Posterior vena cava (tissue), 2 donors: ENCODE measurements at regions not wholly inside any gene's neighbourhood (a gene's known extent, or its start where the extent isn't known, plus 50 kb on each side); places are given as distances from the start of the nearest gene placed in this dataset.
"Not testable (repeated sequence)": the region's sequence is repeated elsewhere in the genome, so short reads cannot be mapped to it uniquely, and the experiment has no call there.

Source experiments
- DNase-seq: peaks from one replicate; pipeline ENCODE4 v3.0.0-alpha.2; 2020; ENCODE audit warnings: low spot score
- intact Hi-C, 2 donors: fragments of 100-400 bp; cut with DNase I; formaldehyde crosslinking; loops; one replicate each; pipeline versions ENCODE4 v1.14.1 to v1.14.2; 2022 to 2023
- donor health status: DM: yes; HTN: yes; CAD: no.
- donor health status: DM: yes; HTN: yes; CAD: no.

GRCh38 chr14:58725226-58725625, 87.5 kb downstream of the DACT1 start:
- intact Hi-C loops, result no loop called here

GRCh38 chr14:58725871-58726270, 88.1 kb downstream of the DACT1 start:
- intact Hi-C loops, result no loop called here
- no peak for DNase-seq

More at GRCh38 chr14:58725226-58725625, 87.5 kb downstream of the DACT1 start:
- DNase-seq, result no peak

DNA sequence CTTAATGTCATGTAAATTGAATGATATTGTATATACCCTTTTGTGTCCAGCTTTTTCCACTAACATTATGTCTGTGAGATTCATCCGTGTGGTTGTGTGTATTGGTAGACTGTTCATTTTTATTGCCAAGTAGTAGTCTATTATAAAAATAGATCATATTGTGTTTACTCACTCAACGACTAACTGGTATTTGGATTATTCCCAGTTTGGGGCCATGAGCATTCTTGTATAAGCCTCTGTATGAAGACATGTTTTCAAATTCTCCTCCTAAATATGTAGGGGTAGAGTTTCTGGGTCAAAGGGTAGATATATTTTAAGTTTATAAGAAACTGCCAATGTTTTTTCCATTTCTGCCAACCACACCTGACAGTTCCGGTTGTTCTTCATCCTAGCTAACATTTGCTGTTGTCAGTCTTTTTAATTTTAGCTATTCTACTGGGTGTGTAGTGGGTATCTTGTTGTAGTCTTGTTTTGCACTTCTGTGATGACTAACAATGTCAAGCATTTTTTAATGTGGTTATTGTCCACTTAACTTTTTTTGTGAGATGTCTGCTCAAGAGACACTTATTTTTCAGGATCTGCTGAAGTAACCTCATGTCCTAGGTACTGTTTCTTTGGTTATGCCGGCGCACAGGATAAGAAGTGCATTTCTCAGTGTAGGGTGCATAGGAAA, 93.2 kb downstream of the DACT1 start:
- DNase-seq, result no peak

GRCh38 chr14:58731465-58732293, 93.9 kb downstream of the DACT1 start:
- DNase-seq, result no peak
- intact Hi-C loops, result no loop called here

More for the DNA sequence above, 93.2 kb downstream of the DACT1 start:
- intact Hi-C loops, result no loop called here

GRCh38 chr14:58732387-58732786, 94.6 kb downstream of the DACT1 start:
- no peak for DNase-seq
- intact Hi-C loops, result no loop called here

DNA sequence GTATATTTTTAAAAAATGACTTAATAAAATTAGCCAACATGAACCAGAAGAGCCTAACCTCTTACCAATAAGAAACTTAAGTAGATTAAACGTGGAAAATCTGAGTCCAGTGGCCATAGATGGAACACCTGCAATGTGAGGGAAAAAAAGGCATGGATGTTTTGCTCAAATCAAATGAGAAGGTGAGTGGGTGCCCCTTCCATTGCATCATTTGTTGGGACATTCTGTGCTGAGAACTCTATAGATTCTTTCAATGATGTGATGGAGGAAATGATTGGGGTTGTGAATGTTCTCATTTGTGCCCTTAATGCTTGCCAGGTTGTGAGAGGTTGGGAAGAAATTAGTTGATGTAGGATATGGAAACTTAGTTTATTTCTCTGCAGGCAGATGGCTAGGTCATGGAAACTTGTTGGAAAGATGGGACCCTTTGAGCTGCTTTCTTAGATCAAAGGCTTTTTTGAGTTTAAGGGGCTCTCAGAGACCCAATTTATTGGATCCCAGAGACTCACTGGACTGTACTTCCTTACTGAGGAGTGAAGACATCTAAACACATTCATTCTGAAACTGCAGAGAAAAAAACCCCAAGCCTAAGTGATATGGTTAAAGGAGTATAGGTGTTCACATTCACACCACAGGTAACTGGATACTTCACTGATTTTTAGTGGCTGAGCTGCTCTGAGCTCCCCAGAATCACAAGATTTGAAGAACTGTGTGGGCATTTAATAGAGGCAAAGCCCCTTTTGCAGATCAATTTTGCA, 95.9 kb downstream of the DACT1 start:
- intact Hi-C loops, result no loop called here
- DNase-seq, result no peak

DNA sequence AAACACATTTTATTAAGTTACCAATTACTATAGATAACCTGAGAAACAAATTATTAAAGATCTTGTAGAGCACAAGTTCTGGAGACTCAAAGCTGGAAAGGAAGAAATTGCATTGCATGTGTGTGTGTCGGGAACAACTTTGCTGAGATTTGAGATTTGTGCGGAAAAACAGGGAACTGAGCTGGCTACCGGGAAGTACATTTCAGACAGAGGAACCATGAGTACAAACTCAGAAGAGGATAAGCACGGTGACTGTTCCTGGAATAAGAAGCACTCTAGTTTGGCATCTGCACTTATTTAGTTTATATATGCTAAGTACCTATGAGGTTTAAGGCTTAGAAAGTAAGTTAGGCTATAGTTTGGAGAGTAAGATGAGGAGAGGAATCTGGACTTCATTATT, 97.8 kb downstream of the DACT1 start:
- intact Hi-C loops, result no loop called here
- DNase-seq, result no peak

DNA sequence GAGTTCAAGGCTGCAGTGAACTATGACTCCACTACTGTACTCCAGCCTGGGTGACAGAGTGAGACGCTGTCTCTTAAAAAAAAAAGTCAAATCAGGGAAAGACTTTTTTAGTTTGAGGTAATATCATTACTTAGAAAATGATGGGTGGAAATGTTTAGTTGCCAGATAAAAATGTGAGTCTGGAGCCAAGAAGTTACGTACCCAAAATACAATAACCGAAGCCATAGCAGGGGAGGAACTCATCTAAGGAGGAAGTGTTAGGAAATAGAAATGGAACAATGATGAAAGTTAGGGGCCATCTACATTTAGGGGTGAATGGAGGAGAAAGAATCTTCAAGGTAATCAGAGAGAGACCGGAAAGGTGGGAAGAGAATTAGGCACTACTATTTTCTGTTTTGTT, 98.8 kb downstream of the DACT1 start:
- intact Hi-C loops, result no loop called here
- no peak for DNase-seq

DNA sequence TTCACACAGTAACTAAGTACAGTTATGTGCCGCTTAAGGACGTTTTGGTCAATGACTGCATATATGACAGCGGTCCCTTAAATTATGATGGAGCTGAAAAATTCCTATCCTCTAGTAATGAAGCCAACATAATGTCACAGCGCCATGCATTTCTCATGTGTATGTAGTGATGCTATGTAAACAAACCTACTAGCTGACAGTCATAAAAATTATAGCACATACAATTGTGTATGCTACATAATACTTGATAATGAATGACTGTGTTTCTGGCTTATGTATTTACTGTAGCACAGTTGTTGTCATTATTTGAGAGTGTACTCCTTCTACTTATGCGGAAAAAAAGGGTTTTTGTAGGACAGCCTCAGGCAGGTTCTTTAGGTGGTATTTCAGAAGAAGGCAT, 99.7 kb downstream of the DACT1 start:
- intact Hi-C loops, result no loop called here
- no peak for DNase-seq

GRCh38 chr14:58738189-58738836, 100.6 kb downstream of the DACT1 start:
- DNase-seq, result no peak
- intact Hi-C loops, result no loop called here

DNA sequence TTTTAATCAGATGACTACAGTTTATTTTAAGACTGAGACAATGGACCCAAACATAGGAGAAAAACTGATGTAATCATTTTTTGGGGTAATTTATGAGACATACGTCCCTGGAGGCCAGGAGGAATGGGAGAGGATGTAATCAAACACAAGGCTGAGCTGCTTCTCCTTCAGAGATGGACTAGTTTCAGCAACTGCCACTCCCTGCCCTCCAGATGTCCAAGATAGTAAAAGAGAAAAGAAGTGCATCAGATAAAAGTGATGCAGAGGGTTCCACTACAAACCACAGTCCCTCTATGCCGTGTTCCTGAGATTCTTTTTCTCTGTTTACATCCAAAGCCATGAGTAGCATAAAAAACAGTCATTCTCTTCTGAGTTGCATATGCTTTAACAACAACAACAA, 101.1 kb downstream of the DACT1 start:
- intact Hi-C loops, result no loop called here

GRCh38 chr14:58739674-58740073, 101.9 kb downstream of the DACT1 start:
- intact Hi-C loops, result no loop called here
- no peak for DNase-seq

More for the DNA sequence above, 101.1 kb downstream of the DACT1 start:
- DNase-seq, result no peak

GRCh38 chr14:58740379-58740935, 102.7 kb downstream of the DACT1 start:
- intact Hi-C loops, result no loop called here
- no peak for DNase-seq

DNA sequence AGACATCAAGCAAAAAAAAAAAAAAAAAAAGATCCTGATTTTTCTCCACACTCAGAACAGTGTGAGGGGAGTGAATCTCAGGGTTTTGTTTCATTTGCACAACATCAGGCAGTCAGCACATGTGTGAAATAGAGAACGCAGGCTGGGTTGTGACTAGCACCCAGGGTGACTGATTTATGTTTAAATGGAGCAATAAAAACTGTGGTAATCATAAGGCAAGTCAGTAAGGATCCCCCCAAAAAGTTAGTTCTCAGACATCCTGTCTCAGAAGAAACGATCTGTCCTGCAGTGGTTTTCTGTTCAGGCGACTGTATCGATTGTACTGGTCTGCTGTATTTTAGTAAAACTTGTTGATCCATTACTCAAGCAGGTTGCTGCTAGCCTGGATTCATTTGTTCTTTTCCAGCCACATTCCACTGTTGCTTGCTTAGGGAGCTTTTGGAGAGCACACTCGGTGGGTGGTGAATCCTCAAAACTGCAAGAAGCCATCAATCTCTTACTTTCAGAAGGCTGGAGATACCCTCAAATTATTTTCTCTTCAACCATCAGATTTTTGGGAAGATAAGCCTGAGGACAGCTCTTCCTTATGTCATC, 107.1 kb downstream of the DACT1 start:
- intact Hi-C loops, result no loop called here
- no peak for DNase-seq

DNA sequence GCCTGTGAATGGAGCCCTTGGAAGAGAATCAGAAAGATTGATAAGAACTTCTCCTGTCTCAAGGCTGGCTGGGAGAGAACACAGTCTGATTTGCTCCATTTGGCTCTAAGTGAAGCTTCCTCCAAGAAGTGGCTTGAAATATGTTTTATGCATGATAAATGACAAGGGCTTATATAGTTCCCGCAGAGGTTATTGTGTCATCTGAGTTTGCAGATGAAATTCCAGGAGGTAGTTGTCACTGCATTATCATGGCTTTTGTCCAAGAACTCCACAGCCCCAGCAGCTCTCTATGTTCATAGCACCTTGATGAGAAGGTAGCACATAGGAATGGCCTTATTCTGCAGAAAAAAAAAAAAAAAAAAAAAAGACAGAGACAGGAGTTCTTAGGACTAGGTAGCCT, 108.5 kb downstream of the DACT1 start:
- intact Hi-C loops, result no loop called here
- no peak for DNase-seq

DNA sequence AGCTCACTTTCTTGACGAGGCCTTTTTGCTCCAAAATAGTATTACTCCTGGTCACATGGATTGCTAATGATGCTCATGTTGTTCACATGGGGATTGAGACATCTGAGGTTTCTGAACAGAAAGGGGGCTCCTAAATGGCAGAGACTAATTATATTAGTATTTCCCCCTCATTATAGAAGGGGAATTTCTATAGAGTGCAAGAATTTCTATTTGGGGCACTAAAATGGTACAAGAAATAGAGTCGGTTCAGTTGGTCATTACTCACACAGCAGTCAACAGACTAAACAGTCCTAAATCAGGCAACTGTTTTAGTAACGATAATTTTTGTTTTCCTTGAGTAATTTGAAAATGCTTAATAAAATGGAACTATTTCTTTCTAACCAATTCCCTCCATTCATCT, 108.9 kb downstream of the DACT1 start:
- intact Hi-C loops, result no loop called here
- DNase-seq, result no peak

DNA sequence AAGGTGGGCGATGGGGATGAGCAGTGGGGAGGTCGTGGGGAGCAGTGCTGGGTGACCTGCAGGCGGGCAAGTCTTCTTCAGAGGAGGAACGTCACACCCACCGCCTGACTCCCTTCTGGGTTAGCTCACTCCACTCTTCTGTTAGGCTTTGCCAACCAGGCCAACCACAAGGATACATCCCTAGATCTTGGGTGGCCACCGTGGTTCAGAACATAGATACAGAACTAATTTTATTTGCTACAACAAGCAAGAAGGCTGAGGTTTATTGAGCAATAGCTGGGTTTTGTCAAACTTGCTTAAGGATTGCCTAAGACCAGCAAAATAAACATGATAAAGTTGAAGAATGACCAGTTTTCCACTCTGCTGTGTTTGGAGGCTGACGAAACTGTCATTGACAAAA, 109.4 kb downstream of the DACT1 start:
- intact Hi-C loops, result no loop called here
- DNase-seq, result peak; percentile 88

- DNase-seq, result not testable (repeated sequence)
Measured at GRCh38 chr14:58748251-58748650, 110.5 kb downstream of the DACT1 start.

DNA sequence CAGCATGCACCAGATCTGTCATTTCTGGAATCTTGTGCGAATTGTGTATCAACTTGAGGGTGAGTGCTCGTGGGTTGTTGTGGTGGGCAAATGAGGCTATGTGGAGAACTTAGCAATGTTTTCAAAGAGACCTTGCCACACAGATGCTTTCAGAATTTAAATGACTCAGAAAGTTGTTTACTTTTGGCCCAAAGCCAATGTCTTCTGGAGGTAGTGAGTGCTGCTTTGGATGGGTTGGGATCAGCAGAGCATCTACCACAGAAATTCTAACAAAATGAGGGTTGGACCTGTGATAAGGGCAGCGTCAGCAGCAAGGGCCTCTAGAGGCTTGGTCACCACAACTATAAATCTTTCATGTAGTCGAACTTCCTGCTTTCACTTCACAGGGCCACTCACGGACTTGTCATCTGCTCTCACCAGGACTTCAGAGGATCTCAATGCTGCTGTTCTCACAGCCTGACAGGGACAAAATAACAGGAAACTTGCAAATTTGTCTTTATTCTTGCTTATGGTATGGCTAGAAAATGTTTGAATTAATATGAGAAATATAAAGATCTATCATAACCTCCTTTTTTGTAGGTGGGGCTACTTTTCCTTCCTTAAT, 111.4 kb downstream of the DACT1 start:
- no peak for DNase-seq

More at GRCh38 chr14:58748251-58748650, 110.5 kb downstream of the DACT1 start:
- intact Hi-C loops, result not testable (repeated sequence)

More for the DNA sequence above, 111.4 kb downstream of the DACT1 start:
- intact Hi-C loops, result no loop called here
